Cerebellar cortex (tissue), 1 donor: ENCODE measurements at regions not wholly inside any gene's neighbourhood (a gene's known extent, or its start where the extent isn't known, plus 50 kb on each side); places are given as distances from the start of the nearest gene placed in this dataset.

Experiments
- DNase-seq: peaks from one replicate; pipeline ENCODE4 v3.0.0-alpha.2; 2015; ENCODE audit warnings: low spot score

GRCh38 chr10:4196183-4196582, 411.2 kb upstream of the KLF6 start:
- no peak for DNase-seq

DNA sequence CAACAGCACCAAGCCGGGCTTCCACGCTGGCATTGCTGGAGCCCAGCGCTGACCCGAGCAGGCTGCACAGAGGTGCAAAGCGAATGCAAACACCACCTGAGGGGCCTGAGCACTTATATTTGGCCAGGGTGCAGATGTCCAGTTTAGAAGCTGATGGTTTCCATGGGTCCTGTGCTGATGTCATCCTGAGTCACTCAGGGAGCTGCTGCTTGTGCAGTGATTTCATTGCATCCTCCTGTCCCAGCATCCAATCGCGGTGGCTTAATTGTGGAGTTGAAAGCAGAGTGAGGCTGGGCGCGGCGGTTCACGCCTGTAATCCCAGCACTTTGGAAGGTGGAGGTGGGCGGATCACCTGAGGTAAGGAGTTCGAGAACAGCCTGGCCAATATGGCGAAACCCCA, 410.2 kb upstream of the KLF6 start:
- DNase-seq = no peak

DNA sequence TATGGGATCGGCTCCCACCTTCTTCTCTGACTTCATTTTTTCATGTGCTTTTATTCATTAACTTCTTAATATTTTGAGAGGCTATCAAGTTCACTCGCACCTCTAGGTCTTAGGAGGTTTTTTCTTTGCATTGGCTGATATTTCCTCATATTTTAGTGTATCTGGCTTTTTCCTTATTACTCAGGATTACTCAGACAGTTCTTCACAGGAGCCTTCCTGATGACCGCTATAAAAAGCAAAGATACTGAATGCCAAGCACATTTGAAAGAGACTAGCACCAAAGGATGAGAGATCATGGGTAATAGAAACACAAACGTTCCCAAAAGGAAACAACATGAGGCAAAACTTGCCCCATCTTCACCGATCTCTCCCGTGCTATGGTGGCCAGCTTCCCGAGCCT, 409.2 kb upstream of the KLF6 start:
- no peak for DNase-seq

DNA sequence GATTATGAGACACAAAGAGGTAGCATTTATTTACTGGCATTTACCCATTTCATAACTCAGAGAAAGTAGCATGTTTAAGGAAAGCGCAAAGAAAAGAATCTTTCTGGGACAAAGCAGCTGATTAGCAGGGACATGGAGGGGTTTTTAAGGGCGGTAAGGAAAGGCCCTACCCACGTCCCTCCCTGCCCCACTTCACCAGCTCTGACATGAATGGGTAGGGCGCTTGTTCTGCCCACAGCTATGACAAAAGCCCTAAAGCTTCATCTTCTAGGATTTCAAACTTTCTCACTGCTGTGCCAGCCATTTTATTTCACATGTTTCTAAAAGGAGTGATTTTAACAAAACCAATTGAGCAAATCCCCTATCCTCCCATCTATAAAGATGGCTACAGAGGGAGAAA, 406.9 kb upstream of the KLF6 start:
- no peak for DNase-seq

DNA sequence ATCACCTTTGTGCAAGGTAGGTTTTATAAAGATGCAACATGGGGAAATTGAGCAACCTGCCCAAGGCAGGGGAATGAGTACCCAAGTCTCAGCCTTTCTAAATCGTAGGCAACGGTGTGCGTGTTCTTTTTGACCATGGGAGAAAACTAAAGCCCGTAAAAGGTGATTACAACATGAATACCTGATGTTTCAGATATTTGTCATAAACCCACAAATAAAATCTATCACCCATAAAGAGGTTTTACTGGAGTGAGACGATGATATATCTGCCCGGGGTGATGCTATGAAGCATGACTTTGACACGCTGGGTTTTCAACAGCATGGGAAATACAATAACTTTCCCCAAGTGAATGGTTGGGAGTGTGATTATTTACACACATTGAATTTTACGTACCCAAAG, 406.3 kb upstream of the KLF6 start:
- no peak for DNase-seq

GRCh38 chr10:4190876-4191275, 405.9 kb upstream of the KLF6 start:
- DNase-seq = no peak

- DNase-seq = no peak
Measured at GRCh38 chr10:4189281-4189680, 404.3 kb upstream of the KLF6 start.

DNA sequence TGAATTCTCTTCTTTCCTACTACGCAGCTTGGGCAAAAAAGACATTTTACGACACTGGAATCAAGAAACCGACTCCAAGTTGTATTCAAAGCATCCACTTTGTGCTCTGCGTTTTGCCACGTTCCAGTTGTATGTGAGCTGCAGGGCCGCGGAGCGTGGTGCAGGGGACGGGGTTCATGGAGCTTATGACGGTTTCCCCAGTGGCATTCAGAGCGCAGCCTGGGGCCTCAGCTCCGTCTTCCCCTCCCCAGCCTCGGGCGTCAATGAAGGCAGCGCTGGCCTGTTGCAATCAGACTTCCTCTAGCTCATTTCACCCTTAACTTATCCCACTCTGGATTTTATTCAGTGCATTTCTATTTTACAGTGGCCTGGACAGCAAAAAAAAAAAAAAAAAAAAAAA, 403.4 kb upstream of the KLF6 start:
- DNase-seq = no peak

DNA sequence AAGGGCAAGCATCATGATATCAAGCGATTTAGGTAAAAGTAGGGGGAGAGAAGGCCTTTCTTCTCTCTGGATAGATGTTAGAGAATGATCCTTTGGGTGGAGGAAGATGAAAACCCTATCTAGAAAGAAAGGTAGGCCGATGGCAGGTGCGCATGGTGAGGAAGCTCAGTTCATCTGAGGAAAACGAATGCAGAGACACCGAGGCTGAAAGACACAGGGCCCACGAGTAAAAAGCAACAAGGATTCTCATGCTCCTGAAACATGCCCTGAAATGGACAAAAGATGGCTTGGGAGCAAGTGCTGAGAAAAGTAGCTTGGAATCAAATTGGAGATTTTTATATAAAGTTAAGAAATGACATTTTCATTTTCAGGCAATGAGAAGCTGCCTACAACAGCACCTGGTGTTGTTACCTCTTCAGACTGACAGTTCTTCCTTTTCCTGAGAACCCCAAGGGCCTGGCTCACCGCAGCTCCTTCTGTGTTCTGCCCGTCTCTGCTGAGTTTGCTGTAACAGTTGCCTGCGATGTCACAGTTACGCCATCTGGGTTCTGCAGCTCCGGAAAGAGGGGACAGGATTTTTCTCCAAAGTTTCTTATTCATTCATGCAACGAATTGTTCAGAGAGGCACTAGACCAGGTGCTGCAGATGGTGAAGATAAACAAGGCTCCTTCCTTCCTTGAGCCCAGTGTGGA, 402.0 kb upstream of the KLF6 start:
- DNase-seq = no peak

GRCh38 chr10:4183761-4184261, 398.8 kb upstream of the KLF6 start:
- DNase-seq = no peak

- no peak for DNase-seq
Measured at GRCh38 chr10:4181621-4182049, 396.6 kb upstream of the KLF6 start.

DNA sequence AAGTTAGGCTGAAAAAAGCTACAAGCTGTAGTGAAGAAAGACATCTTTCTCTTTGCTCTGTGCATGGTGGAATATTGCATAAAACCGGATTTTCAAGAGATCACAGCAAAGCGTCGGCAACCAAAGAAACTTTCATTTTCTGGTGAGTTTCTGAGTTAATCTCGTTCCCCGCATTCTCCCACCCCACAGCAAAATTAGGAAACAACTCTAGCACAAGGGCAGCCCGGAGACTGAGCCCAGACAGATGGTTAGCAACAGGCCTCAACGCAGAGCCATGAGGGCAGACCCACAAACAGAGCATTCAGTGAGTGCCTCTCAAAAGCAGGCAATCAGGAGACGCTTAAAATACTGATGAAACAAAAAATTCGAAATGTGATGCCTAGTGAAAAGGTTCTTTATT, 396.1 kb upstream of the KLF6 start:
- DNase-seq = no peak

GRCh38 chr10:4177791-4178190, 392.8 kb upstream of the KLF6 start:
- DNase-seq = no peak

DNA sequence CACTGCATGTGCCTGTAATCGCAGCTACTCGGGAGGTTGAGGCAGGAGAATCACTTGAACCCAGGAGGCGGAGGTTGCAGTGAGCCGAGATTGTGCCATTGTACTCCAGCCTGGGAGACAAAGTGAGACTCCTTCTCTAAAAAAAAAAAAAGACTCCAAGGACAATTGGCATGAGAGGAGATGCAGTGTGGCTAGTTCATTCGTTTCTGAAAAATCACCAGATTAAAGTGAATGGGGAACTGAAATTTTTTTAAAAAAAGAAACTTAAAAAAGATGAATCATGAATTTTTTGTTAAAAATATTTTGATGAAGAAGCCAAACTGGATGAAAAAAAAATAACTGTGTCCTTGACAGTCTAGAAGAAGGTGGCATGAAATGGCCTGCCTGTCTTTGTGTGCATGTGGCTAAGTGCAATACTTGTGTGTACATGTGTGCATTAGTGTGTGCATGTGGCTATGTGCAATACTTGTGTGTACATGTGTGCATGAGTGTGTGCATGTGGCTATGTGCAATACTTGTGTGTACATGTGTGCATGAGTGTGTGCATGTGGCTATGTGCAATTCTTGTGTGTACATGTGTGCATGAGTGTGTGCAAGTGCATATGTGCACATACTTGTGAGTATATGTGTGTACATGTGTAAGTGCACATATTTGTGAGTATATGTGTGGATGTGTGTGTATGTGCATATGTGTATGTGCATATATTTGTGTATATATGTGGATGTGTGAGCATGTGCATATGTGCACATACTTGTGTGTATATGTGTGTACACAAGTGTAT, 391.7 kb upstream of the KLF6 start:
- no peak for DNase-seq

DNA sequence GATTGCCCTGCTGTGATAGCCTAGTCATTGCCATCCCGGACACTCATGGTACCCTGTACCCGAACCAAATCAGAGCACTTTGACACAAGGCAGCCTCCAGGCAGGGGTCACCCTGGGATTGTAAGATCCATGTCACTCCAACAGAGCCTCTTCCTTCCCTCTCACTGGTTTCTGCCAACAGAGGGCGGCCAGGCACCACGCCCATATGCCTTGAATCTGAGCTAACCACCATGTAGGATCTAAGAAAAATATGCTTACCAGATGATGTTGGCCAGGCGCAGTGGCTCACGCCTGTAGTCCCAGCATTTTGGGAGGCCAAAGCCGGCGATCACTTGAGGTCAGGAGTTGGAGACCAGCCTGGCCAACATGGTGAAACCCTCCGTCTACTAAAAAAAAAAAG, 389.2 kb upstream of the KLF6 start:
- DNase-seq = no peak

GRCh38 chr10:4170633-4171314, 385.8 kb upstream of the KLF6 start:
- DNase-seq = no peak

DNA sequence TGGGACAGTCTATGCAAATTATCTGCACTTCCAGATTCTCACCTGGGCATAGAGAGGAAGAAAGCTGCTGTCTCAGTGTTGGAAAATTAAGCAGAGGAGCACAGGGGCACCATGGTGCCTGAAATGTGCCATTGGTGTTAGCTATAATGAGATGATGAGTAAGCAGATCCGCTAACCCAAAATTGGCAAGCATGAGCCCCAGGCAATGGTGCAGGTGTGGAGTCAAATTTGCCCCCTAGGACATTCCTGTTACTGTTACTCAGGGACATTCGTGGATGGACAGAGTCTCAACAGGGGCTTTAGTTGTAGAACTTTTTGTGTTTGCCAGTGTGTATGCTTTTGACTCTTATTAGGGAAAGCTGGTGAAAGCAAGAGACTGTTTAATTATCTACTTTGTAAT, 385.2 kb upstream of the KLF6 start:
- DNase-seq = no peak

DNA sequence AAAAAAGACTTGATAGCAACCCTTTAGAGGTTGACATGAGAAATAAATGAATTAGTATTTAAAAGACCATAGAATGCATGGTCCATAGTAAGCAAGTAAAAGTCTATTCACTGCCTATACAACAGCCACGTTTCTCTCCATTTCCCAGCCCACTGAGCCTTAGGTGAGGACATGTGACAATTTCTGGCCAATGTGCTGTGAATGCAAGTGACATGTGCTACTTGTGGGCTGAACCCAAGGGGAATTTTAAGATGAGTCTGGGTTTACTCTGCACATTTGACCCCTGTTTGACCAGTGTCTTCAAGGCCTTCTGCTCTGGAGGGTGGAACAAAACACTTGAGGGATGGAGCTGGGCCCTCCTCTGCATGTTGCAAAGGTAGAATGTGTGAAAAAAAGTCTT, 384.4 kb upstream of the KLF6 start:
- no peak for DNase-seq

DNA sequence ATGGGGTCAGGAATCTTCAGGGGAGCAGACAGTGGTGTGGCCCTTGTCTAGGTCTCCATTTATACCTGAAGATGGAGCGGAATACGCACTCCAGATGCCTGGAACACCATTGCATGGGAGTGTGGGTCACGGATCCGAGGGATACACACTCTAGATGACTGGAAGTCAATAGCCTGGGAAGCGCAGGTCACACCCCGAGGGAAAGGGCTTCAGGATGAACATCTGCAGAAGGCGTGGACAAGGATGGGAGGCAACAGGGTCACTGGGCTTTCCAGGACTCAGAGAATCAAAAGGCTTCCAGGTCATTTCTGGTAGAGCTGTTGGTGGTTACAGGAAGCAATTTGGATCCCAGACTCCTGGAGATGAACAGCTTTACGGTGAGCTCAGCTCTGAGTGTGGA, 382.2 kb upstream of the KLF6 start:
- no peak for DNase-seq

- no peak for DNase-seq
Measured at GRCh38 chr10:4162571-4163286, 377.7 kb upstream of the KLF6 start.

- DNase-seq = no peak
Measured at GRCh38 chr10:4159173-4159572, 374.2 kb upstream of the KLF6 start.

- DNase-seq = no peak
Measured at GRCh38 chr10:4154191-4154715, 369.2 kb upstream of the KLF6 start.
